Ishikawa (cell line): ENCODE measurements at regions not wholly inside any gene's neighbourhood (a gene's known extent, or its start where the extent isn't known, plus 50 kb on each side); places are given as distances from the start of the nearest gene placed in this dataset.

Source experiments
- CEBPB ChIP-seq: IDR thresholded peaks from 2 replicates; pipeline ENCODE4 v1.6.1; 2012
- EP300 ChIP-seq: IDR thresholded peaks from 2 replicates; pipeline ENCODE4 v1.6.1; 2012; ENCODE audit warnings: borderline replicate concordance
- FOXM1 ChIP-seq: IDR thresholded peaks from 2 replicates; pipeline ENCODE4 v1.6.1; 2012; ENCODE audit warnings: low read depth, borderline replicate concordance
- TF ChIP-seq, protein P1 (sequence below): IDR thresholded peaks from 2 replicates; pipeline ENCODE4 v1.6.1; 2012; ENCODE audit warnings: low read depth, mild to moderate bottlenecking

DNA sequence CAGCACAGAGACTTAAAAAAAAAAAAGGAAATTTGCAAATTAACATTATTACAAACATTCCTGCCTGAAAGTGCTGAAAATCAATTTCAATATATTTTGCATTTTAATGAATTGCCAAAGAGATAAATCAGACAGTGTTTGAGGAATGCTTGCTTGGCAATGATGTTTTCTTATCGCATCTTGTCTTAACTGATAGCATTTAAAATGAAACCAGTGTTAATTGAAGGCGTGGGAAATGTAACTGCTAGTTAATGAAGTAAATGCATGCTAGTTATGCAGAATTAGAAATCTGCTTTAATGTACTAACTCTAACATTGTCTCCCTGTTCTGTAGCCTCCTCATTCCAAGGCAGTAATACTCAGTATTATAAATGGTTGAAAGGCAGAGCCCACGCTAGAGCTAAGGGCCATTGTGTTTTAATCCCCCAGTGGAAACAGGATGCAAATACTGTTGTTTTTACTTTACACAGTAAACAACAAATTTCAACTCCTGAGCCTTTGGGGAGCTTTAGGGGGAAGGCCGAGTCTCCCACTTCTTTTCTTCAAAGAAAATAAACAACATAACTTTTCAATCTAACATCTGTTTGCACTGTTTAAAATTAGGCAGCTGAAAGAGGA, 586.9 kb downstream of the TLE4 start:
- TF ChIP-seq FOXM1 (no peak), CEBPB (no peak), EP300 (no peak)
- TF ChIP-seq, protein P1, sequence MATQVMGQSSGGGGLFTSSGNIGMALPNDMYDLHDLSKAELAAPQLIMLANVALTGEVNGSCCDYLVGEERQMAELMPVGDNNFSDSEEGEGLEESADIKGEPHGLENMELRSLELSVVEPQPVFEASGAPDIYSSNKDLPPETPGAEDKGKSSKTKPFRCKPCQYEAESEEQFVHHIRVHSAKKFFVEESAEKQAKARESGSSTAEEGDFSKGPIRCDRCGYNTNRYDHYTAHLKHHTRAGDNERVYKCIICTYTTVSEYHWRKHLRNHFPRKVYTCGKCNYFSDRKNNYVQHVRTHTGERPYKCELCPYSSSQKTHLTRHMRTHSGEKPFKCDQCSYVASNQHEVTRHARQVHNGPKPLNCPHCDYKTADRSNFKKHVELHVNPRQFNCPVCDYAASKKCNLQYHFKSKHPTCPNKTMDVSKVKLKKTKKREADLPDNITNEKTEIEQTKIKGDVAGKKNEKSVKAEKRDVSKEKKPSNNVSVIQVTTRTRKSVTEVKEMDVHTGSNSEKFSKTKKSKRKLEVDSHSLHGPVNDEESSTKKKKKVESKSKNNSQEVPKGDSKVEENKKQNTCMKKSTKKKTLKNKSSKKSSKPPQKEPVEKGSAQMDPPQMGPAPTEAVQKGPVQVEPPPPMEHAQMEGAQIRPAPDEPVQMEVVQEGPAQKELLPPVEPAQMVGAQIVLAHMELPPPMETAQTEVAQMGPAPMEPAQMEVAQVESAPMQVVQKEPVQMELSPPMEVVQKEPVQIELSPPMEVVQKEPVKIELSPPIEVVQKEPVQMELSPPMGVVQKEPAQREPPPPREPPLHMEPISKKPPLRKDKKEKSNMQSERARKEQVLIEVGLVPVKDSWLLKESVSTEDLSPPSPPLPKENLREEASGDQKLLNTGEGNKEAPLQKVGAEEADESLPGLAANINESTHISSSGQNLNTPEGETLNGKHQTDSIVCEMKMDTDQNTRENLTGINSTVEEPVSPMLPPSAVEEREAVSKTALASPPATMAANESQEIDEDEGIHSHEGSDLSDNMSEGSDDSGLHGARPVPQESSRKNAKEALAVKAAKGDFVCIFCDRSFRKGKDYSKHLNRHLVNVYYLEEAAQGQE = no peak
